Activated CD8-positive, alpha-beta T cell treated with anti-CD3 and anti-CD28 coated beads, Interleukin-2, amount 10 ng/mL, durations not matched to agents 7 days and 5 days (primary cell): ENCODE measurements at regions not wholly inside any gene's neighbourhood (a gene's known extent, or its start where the extent isn't known, plus 50 kb on each side); places are given as distances from the start of the nearest gene placed in this dataset.

Experiments used
- ATAC-seq: fragments of 150-1000 bp; cut with Tn5 transposase; one replicate; pipeline ENCODE4 v1.10.0; 2021; ENCODE audit warnings: moderate library complexity
- CTCF ChIA-PET: fragments of 350-600 bp; sonication (Branson Sonifier 250); formaldehyde crosslinking; loops from one replicate; lab custom pipeline; 2021; ENCODE audit warnings: antibody characterized with exemption; lab: Charles Lee
- POLR2A ChIA-PET: fragments of 350-600 bp; sonication (Branson Sonifier 250); formaldehyde crosslinking; loops from one replicate; lab custom pipeline; 2021; ENCODE audit warnings: antibody characterized with exemption; lab: Charles Lee
- DNase-seq: peaks from one replicate; pipeline ENCODE4 v3.0.0-alpha.2; 2020
- H3K27ac Mint-ChIP-seq: one replicate; pipeline ENCODE4 v1.8.0; 2021; ENCODE audit warnings: mild to moderate bottlenecking, mixed read lengths
- H3K27me3 Mint-ChIP-seq: one replicate; pipeline ENCODE4 v1.8.0; 2021; ENCODE audit warnings: low read depth, mixed read lengths
- H3K36me3 Mint-ChIP-seq: one replicate; pipeline ENCODE4 v1.8.0; 2021; ENCODE audit warnings: low read depth, mixed read lengths
- H3K4me1 Mint-ChIP-seq: one replicate; pipeline ENCODE4 v1.8.0; 2021; ENCODE audit warnings: low read depth, mixed read lengths
- H3K4me3 Mint-ChIP-seq: one replicate; pipeline ENCODE4 v1.8.0; 2021; ENCODE audit warnings: mild to moderate bottlenecking, mixed read lengths
- H3K9me3 Mint-ChIP-seq: one replicate; pipeline ENCODE4 v1.8.0; 2022; ENCODE audit warnings: mixed read lengths; ENCODE audit not compliant: insufficient read depth

GRCh38 chr2:138183705-138184104 lies 219.4 kb downstream of the HNMT start:
- CTCF ChIA-PET: no interaction called here

GRCh38 chr2:138184428-138184827 lies 220.2 kb downstream of the HNMT start:
- Mint-ChIP-seq H3K27ac (no peak overlapping the region), H3K36me3 (no peaks in the 10 kb centered on the region), H3K4me3 (no peak overlapping the region), H3K9me3 (no peaks in the 10 kb centered on the region), H3K27me3 (no peaks in the 10 kb centered on the region), H3K4me1 (no peaks in the 10 kb centered on the region)
- no peak for DNase-seq
- POLR2A ChIA-PET: no interaction called here
- no peak for ATAC-seq
- CTCF ChIA-PET: no interaction called here

More at GRCh38 chr2:138183705-138184104, 219.4 kb downstream of the HNMT start:
- ATAC-seq (no peak), DNase-seq (no peak)
- POLR2A ChIA-PET: no interaction called here
- Mint-ChIP-seq H3K27me3 (no peaks in the 10 kb centered on the region), H3K27ac (no peak overlapping the region), H3K36me3 (no peaks in the 10 kb centered on the region), H3K4me3 (no peak overlapping the region), H3K9me3 (no peaks in the 10 kb centered on the region), H3K4me1 (no peaks in the 10 kb centered on the region)

DNA sequence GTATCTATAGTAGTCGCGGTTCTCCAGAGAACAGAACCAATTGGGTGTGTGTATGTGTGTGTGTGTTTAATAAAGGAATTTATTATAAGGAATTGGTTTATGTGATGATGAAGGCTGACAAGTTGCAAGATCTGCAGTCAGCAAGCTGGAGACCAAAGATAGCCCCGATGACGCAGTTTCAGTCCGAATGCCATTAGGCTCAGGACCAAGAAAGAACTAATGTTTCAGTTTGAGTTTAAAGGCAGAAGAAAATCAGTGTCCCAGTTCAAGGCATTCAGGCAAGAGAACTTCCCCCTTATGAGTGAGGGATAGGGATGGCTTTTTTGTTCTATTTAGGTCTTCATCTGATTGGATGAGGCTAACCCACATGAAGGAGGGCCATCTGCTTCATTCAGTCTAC lies 221.6 kb downstream of the HNMT start:
- H3K4me3 Mint-ChIP-seq: no peak overlapping the region
- no peaks in the 10 kb centered on the region for H3K4me1 Mint-ChIP-seq
- no peak for ATAC-seq
- CTCF ChIA-PET: no interaction called here
- POLR2A ChIA-PET: no interaction called here
- H3K9me3 Mint-ChIP-seq: no peaks in the 10 kb centered on the region
- DNase-seq: no peak
- no peaks in the 10 kb centered on the region for H3K27me3 Mint-ChIP-seq
- H3K36me3 Mint-ChIP-seq: no peaks in the 10 kb centered on the region
- H3K27ac Mint-ChIP-seq: no peak overlapping the region

DNA sequence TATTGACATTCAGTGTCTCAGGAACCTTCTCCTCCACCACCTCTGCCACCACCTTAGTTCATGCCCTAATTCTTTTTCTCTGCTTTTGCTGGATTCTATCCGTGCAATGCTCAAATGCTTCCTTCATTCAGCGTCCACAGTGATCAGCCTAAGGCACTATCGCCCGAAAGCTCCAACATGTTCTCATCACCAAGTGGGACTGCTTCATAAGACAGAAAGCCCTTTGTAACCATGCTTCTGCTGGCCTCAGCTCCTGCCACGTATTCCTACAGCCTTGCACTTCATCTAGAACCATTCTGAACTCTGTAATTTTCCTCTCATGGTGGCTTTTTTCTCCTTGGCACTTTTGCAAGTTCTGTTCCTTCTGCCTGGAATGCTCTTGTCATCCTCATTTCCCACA lies 222.9 kb downstream of the HNMT start:
- H3K4me1 Mint-ChIP-seq: no peaks in the 10 kb centered on the region
- H3K27me3 Mint-ChIP-seq: no peaks in the 10 kb centered on the region
- H3K4me3 Mint-ChIP-seq: no peak overlapping the region
- ChIA-PET CTCF (no interaction called here), POLR2A (no interaction called here)
- H3K36me3 Mint-ChIP-seq: no peaks in the 10 kb centered on the region
- H3K9me3 Mint-ChIP-seq: no peaks in the 10 kb centered on the region
- DNase-seq: no peak
- ATAC-seq: no peak
- no peak overlapping the region for H3K27ac Mint-ChIP-seq

GRCh38 chr2:138190999-138191398 lies 226.7 kb downstream of the HNMT start:
- no peak overlapping the region for H3K27ac Mint-ChIP-seq
- ATAC-seq (no peak), DNase-seq (no peak)
- no peaks in the 10 kb centered on the region for H3K4me1 Mint-ChIP-seq
- ChIA-PET CTCF (no interaction called here), POLR2A (no interaction called here)
- H3K4me3 Mint-ChIP-seq: no peak overlapping the region
- H3K9me3 Mint-ChIP-seq: no peaks in the 10 kb centered on the region
- no peaks in the 10 kb centered on the region for H3K27me3 Mint-ChIP-seq
- no peaks in the 10 kb centered on the region for H3K36me3 Mint-ChIP-seq

DNA sequence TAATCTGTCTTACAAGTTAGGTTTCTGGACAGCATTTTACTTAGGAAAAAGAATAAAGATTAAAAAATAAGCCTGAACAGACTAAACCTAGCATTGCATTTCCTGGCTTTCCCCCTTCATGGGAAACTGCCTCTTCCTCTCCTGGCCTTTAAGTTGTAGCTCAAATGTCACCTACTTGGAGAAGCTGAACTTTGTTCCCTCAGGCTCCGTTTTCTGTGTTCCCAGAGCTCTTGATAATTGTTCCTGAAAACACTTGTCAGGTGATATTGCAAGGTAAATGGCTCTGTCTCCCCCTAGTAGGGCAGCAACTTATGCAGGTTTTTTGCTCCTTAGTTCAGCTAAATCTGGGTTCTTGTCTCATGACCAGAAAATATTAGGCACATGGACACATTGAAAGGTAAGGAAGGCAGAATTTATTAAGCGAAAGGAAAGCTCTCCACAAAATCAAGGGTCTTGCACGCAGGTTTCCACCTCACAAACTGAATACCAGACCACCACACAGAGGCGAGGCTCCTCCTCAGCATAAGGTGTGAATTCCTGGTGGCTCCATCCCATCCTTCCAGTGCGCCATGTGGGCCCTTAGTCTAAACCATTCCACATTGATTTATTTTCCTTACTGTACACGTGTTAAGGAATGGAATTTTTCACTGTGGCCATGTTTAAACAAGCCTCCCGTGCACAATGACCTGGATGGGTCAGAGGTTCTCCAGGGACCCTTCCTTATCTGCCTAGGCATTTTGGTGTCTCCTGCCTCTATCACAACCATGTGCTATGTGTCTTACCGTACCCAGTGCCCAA lies 229.3 kb downstream of the HNMT start:
- no peak for ATAC-seq
- Mint-ChIP-seq H3K27me3 (no peaks in the 10 kb centered on the region), H3K4me3 (no peak overlapping the region), H3K4me1 (no peaks in the 10 kb centered on the region), H3K9me3 (no peaks in the 10 kb centered on the region), H3K27ac (no peak overlapping the region), H3K36me3 (no peaks in the 10 kb centered on the region)
- CTCF ChIA-PET: no interaction called here
- POLR2A ChIA-PET: no interaction called here
- no peak for DNase-seq

DNA sequence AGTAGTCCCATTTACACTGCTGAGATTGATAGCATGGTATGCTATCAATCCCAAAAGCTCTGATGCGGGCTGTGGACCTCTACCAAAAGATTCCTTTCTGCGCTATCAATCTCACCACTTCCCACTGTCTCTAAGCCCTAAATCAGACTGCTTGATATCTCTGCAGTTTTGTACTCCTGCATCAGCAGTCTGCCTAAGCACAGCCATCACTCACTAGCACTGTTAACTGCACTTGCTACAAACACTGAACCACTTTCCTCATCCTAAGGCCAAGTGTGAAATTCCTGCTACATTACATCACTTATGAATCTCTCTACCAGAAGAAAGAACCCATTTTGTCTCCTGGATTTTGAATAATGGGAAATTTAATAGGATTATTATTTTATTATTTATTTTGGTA lies 237.0 kb downstream of the HNMT start:
- ChIA-PET POLR2A (no interaction called here), CTCF (no interaction called here)
- Mint-ChIP-seq H3K36me3 (no peaks in the 10 kb centered on the region), H3K4me1 (no peaks in the 10 kb centered on the region), H3K27me3 (no peaks in the 10 kb centered on the region), H3K4me3 (no peak overlapping the region), H3K27ac (no peak overlapping the region), H3K9me3 (peaks cover 4% of the 10 kb centered on the region)
- ATAC-seq (no peak), DNase-seq (no peak)

GRCh38 chr2:138202762-138203161 lies 238.5 kb downstream of the HNMT start:
- Mint-ChIP-seq H3K36me3 (no peaks in the 10 kb centered on the region), H3K27me3 (no peaks in the 10 kb centered on the region), H3K4me3 (no peak overlapping the region), H3K27ac (no peak overlapping the region), H3K9me3 (peaks cover 4% of the 10 kb centered on the region), H3K4me1 (no peaks in the 10 kb centered on the region)
- ChIA-PET POLR2A (no interaction called here), CTCF (no interaction called here)
- ATAC-seq (no peak), DNase-seq (no peak)

DNA sequence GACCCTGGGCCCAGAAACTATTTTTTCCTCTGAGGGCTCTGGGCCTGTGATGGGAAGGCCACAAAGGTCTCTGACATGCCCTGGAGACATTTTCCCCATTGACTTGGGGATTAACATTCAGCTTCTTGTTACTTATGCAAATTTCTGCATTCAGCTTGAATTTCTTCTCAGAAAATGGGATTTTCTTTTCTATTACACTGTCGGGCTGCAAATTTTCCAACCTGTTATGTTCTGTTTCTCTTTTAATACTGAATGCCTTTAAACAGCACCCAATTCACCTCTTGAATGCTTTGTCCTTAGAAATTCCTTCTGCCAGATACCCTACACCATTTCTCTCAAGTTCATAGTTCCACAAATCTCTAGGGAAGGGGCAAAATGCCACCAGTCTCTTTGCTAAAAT lies 241.0 kb downstream of the HNMT start:
- peaks cover 4% of the 10 kb centered on the region for H3K9me3 Mint-ChIP-seq
- H3K27me3 Mint-ChIP-seq: no peaks in the 10 kb centered on the region
- no peak for ATAC-seq
- no peak overlapping the region for H3K4me3 Mint-ChIP-seq
- ChIA-PET CTCF (no interaction called here), POLR2A (no interaction called here)
- no peak overlapping the region for H3K27ac Mint-ChIP-seq
- no peak for DNase-seq
- no peaks in the 10 kb centered on the region for H3K4me1 Mint-ChIP-seq
- H3K36me3 Mint-ChIP-seq: no peaks in the 10 kb centered on the region

- ATAC-seq: no peak
- Mint-ChIP-seq H3K9me3 (peaks cover 4% of the 10 kb centered on the region), H3K27me3 (no peaks in the 10 kb centered on the region), H3K27ac (no peak overlapping the region), H3K36me3 (no peaks in the 10 kb centered on the region), H3K4me1 (no peaks in the 10 kb centered on the region), H3K4me3 (no peak overlapping the region)
- POLR2A ChIA-PET: no interaction called here
- DNase-seq: no peak
- CTCF ChIA-PET: no interaction called here
Measured at GRCh38 chr2:138207074-138207930, 243.0 kb downstream of the HNMT start.

- no peak overlapping the region for H3K4me3 Mint-ChIP-seq
- no peaks in the 10 kb centered on the region for H3K4me1 Mint-ChIP-seq
- ChIA-PET POLR2A (no interaction called here), CTCF (no interaction called here)
- no peaks in the 10 kb centered on the region for H3K9me3 Mint-ChIP-seq
- ATAC-seq: no peak
- no peaks in the 10 kb centered on the region for H3K27me3 Mint-ChIP-seq
- no peak overlapping the region for H3K27ac Mint-ChIP-seq
- H3K36me3 Mint-ChIP-seq: no peaks in the 10 kb centered on the region
- DNase-seq: no peak
Measured at GRCh38 chr2:138209009-138209408, 244.7 kb downstream of the HNMT start.

DNA sequence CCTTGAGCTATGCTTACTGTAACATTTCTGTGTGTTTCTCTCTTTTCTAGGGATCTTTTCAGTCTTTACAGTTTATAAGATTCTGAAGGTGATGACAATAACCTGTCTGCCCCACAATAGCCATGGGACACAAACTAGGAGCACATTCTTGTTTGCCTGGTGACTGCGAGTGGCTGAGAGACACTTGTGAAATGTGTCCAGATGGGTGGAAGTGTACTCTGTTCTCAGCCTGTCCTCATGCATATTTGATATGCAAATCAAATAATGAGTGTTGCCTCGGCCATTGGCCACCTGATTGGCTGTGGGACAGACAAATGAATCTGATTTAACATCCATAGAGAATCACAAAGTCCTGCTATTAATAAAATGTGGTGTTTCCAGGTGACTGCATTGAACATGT lies 246.2 kb downstream of the HNMT start:
- H3K4me3 Mint-ChIP-seq: no peak overlapping the region
- ChIA-PET CTCF (no interaction called here), POLR2A (no interaction called here)
- DNase-seq: no peak
- no peaks in the 10 kb centered on the region for H3K36me3 Mint-ChIP-seq
- H3K27me3 Mint-ChIP-seq: no peaks in the 10 kb centered on the region
- no peak for ATAC-seq
- no peak overlapping the region for H3K27ac Mint-ChIP-seq
- no peaks in the 10 kb centered on the region for H3K4me1 Mint-ChIP-seq
- no peaks in the 10 kb centered on the region for H3K9me3 Mint-ChIP-seq
